SKM-1 (cell line): ENCODE measurements at regions not wholly inside any gene's neighbourhood (a gene's known extent, or its start where the extent isn't known, plus 50 kb on each side); places are given as distances from the start of the nearest gene placed in this dataset.
A peak's percentile ranks its signal among the peaks of the same experiment; 100 is the strongest.

Experiments
- DNase-seq: peaks from one replicate; lab custom pipeline; 2025; ENCODE audit not compliant: unreplicated experiment; lab: John Stamatoyannopoulos, UW

DNA sequence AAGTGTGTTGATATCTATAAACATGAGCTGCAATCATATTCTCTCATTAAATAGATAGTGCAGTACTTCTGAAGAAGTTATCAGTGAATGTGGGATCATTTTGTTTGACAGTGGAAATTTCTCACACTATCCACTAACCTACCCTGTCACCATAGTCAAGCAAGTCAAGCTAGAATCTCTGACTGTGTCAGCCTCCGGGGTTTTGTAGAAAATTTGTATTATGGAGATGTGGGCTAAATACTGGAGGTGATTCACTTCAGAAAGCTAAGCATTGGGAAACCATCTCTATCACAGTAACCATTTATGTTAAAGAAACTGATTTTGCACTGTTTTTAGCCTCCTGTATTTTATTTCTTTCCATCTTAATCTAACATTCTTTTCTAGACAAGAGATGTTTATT is 126.6 kb upstream of the CREB1 start:
- DNase-seq, result no peak

- no peak for DNase-seq
Measured at GRCh38 chr2:207403950-207404349, 125.8 kb upstream of the CREB1 start.

- DNase-seq, result no peak
Measured at GRCh38 chr2:207405150-207405549, 124.6 kb upstream of the CREB1 start.

- no peak for DNase-seq
Measured at GRCh38 chr2:207408086-207408794, 121.5 kb upstream of the CREB1 start.

DNA sequence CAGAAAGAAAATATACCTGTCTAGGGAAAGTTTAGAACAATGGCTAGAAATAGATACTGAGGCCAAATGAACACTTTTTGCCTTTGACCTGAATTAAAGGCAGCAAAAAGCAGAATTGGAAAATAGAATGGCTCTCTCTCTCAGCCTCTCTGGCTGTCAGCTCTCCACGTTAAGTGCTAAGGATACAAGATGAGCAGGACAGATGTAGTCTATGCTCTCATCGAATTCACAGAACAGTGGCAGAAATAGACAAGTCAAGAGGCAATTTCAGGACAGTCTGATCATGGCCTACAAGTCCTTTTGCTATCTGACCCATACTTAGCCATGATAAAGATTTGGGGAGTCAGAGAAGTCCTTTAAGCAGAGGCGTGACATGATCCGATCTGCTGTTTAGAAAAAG is 120.2 kb upstream of the CREB1 start:
- DNase-seq, result no peak

DNA sequence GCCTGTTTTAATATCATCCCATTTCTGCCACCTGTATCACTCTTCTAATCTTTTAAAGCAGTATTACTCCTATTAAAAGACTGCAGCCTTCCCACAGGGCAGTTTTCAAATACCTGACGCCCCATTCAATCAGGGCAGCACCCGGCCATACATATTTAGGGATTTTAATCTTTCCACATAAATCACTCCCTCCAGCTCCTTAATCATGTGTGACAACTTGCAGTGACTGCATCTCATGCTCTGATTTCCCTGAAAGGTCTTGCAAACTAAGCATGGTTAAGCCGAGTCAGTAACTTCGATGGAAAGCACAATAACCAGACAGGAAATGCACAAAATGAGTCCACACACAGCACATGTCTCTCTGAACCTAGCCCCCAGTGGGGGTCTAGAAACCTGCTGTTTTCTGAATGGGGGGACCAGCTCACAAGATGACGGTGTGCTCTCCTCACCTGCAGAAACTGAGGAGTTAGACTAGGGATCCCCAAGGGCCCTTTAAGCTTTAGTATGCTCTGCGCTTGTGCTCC is 116.9 kb upstream of the CREB1 start:
- DNase-seq, result no peak

GRCh38 chr2:207413376-207413907 is 116.3 kb upstream of the CREB1 start:
- no peak for DNase-seq

- no peak for DNase-seq
Measured at GRCh38 chr2:207416111-207416510, 113.7 kb upstream of the CREB1 start.

- DNase-seq, result no peak
Measured at GRCh38 chr2:207416900-207417299, 112.9 kb upstream of the CREB1 start.

- no peak for DNase-seq
Measured at GRCh38 chr2:207417301-207417718, 112.5 kb upstream of the CREB1 start.

DNA sequence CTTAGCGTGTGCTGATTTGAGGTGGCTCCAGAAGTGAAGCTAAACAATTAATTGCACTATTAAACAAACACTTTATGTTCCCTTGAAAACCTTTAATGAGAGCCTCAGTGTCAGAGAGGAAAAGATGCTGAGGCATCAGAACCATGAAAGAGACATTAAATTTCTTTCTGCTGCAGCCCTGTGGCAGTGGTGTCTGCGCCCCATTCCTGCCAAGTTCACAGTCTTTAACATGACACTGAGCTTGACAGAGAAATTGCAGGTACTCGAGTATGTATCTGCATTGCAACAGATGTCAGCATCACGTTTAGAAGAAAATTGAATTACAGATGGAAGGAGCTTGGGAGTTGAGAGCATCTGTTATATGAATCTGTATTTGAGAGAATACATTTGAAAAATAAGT is 111.3 kb upstream of the CREB1 start:
- DNase-seq, result no peak

DNA sequence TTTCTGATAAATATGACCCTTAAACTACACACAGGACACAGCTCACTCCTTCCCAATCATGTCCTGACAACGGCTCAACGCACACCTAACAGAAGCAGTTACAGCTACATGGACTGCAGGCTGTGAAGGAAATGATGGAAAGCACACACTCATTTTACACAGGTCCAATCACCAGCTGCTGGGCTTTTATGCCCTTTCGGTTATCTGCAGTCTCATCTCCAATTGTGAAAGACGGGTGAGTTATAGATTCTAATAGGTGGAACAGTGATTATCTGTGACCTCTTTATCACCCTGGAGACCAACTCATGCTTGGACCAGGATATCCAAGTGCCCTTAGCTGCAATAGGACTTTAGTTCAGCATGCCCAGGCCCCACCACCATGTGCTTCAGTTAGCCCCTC is 110.4 kb upstream of the CREB1 start:
- no peak for DNase-seq

DNA sequence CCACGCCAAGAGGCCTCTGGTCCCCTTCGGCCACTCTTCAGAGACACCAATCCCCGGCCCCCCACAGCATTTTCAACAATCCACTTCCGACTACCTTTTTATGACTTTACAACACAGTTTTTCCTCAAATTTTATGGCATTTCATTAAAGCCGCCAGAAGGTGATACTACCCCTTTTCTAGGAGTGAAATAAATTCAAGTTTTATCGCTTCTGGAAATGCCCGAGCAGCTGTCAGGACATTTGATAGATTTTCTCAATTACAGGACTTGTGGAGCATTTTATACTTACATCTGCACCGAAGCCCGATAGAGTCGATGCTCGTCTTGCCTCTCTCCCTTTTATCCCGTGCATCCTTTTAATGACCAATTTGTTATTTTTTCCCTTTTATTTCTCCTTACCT is 108.1 kb upstream of the CREB1 start:
- no peak for DNase-seq

- DNase-seq, result no peak
Measured at GRCh38 chr2:207422380-207422779, 107.4 kb upstream of the CREB1 start.

DNA sequence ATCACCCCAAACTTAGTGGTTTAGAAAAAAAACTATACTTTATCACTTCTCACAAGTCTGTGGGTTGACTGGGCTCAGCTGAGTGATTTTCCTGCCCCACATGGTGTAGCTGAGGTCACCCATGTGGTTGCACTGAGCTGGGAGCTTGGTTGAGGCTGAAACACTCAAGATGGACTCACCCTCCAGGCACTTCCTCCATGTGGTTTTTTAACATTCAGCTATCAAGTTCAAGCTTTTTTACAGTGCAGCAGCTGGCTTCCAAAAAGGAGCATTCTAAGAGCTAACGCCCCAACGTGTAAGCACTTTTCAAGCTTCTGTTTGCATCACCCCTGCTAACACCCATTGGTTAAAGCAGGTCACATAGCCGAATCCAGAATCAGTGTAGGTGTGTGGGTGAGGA is 105.9 kb upstream of the CREB1 start:
- peak; percentile 88 for DNase-seq

- DNase-seq, result no peak
Measured at GRCh38 chr2:207427986-207428385, 101.8 kb upstream of the CREB1 start.

GRCh38 chr2:207428573-207428972 is 101.2 kb upstream of the CREB1 start:
- DNase-seq, result no peak

GRCh38 chr2:207432453-207432852 is 97.3 kb upstream of the CREB1 start:
- DNase-seq, result no peak

DNA sequence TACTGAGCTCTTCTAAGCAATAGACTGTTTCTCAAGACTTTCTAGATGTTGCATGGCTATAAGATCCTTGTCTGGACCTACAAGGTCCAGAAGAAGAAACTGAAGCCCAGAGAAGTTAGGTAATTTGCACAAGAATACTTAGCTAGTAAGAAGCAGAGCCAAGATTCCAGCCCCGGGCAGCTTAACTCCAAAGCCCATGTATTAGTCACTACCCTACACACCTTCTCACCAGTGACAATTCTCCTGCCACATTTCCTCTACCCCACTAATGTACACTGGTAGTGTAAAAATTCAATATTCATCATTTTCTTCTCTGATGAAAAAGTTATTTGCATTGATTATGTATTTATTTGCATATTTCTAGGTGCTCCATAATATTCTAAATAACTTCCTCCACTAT is 95.5 kb upstream of the CREB1 start:
- DNase-seq, result no peak

DNA sequence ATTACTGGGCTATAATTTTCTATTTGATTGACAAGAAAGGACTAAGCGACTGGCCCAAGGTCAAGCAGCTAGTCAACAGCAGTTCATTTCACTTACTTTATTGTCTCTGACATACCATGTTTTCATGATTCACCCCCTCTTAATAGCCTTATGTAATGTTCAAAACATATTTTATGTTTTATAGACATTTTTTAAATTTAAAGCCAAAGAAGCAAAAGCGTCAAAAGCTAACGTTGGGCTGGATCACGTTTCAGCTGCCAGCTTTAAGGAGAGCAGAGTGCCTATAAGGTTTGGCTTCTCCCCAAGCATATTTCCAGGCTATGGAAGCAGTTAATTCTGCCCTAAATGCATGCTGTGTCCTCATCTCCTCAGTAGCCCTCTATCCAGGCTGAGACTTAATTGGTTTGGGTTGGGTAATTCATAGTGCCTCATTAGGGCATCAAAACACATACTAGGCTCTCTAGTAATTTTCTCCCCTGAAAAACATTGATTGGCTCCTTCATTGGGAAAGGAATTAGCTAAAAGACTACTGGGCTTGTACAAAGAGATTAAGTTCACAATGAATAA is 94.8 kb upstream of the CREB1 start:
- no peak for DNase-seq

- no peak for DNase-seq
Measured at GRCh38 chr2:207437136-207437523, 92.6 kb upstream of the CREB1 start.

GRCh38 chr2:207437524-207438143 is 92.1 kb upstream of the CREB1 start:
- no peak for DNase-seq
